ENCODE measurements at regions not wholly inside any gene's neighbourhood (a gene's known extent, or its start where the extent isn't known, plus 50 kb on each side); places are given as distances from the start of the nearest gene placed in this dataset.
"Not testable (repeated sequence)": the region's sequence is repeated elsewhere in the genome, so short reads cannot be mapped to it uniquely, and the experiment has no call there.

GRCh38 chr3:193803288-193803687 is 210.3 kb downstream of the OPA1 start:
- DNase-seq (ENCODE audit: low read depth), result no peak

GRCh38 chr3:193805448-193805847 is 212.4 kb downstream of the OPA1 start:
- no peak for DNase-seq (ENCODE audit: low read depth)

- DNase-seq (ENCODE audit: low read depth), result no peak
Observed at GRCh38 chr3:193808317-193808716, 215.3 kb downstream of the OPA1 start.

- no peak for DNase-seq (ENCODE audit: low read depth)
Observed at GRCh38 chr3:193809106-193809505, 216.1 kb downstream of the OPA1 start.

- no peak for DNase-seq (ENCODE audit: low read depth)
Observed at GRCh38 chr3:193812078-193812725, 219.2 kb downstream of the OPA1 start.

GRCh38 chr3:193812791-193813500 is 219.9 kb downstream of the OPA1 start:
- DNase-seq (ENCODE audit: low read depth), result no peak

GRCh38 chr3:193813501-193813830 is 220.5 kb downstream of the OPA1 start:
- DNase-seq (ENCODE audit: low read depth), result no peak

- DNase-seq (ENCODE audit: low read depth), result no peak
Observed at GRCh38 chr3:193814166-193814892, 221.3 kb downstream of the OPA1 start.

- no peak for DNase-seq (ENCODE audit: low read depth)
Observed at GRCh38 chr3:193815246-193816027, 222.4 kb downstream of the OPA1 start.

GRCh38 chr3:193816028-193816395 is 223.0 kb downstream of the OPA1 start:
- DNase-seq (ENCODE audit: low read depth), result no peak

- DNase-seq (ENCODE audit: low read depth), result no peak
Observed at GRCh38 chr3:193816656-193817311, 223.8 kb downstream of the OPA1 start.

- no peak for DNase-seq (ENCODE audit: low read depth)
Observed at GRCh38 chr3:193819117-193820010, 226.4 kb downstream of the OPA1 start.

GRCh38 chr3:193821151-193821668 is 228.2 kb downstream of the OPA1 start:
- DNase-seq (ENCODE audit: low read depth), result no peak

GRCh38 chr3:193822492-193823212 is 229.6 kb downstream of the OPA1 start:
- no peak for DNase-seq (ENCODE audit: low read depth)

- not testable (repeated sequence) for DNase-seq (ENCODE audit: low read depth)
Observed at GRCh38 chr3:193823213-193823605, 230.2 kb downstream of the OPA1 start.

- DNase-seq (ENCODE audit: low read depth), result no peak
Observed at GRCh38 chr3:193824365-193824764, 231.4 kb downstream of the OPA1 start.

GRCh38 chr3:193825617-193826016 is 232.6 kb downstream of the OPA1 start:
- DNase-seq (ENCODE audit: low read depth), result no peak

GRCh38 chr3:193826159-193826795 is 233.3 kb downstream of the OPA1 start:
- DNase-seq (ENCODE audit: low read depth), result no peak

GRCh38 chr3:193827040-193827669 is 234.1 kb downstream of the OPA1 start:
- no peak for DNase-seq (ENCODE audit: low read depth)
